DLD1 (cell line): ENCODE measurements at regions not wholly inside any gene's neighbourhood (a gene's known extent, or its start where the extent isn't known, plus 50 kb on each side); places are given as distances from the start of the nearest gene placed in this dataset.
"Not testable (repeated sequence)": the region's sequence is repeated elsewhere in the genome, so short reads cannot be mapped to it uniquely, and the experiment has no call there.

Experiments used
- in situ Hi-C: cut with HindIII; loops from 2 replicates; pipeline ENCODE4 v1.10.0; 2017; ENCODE audit warnings: low sequenced_read_pairs

DNA sequence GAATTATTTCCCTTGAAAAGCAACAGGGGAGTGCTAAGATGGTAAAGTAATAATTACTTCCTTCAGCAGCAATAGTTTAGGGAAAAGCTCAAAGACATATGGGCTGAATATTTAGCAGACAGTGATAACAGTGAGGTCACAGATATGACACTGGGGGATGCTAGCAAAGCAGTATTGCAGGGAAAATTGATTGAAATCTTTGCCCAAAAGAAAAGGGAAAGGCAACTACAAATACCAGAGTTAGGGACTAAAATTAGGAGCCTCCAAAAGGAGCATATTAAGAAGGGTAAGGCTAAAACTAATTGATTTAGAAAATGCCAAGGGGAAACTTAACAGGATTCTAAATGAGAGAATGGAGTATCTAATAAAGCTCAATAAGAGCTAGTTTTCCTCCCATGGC, 1191.3 kb upstream of the TENM3 start:
- in situ Hi-C loops, result no loop called here

DNA sequence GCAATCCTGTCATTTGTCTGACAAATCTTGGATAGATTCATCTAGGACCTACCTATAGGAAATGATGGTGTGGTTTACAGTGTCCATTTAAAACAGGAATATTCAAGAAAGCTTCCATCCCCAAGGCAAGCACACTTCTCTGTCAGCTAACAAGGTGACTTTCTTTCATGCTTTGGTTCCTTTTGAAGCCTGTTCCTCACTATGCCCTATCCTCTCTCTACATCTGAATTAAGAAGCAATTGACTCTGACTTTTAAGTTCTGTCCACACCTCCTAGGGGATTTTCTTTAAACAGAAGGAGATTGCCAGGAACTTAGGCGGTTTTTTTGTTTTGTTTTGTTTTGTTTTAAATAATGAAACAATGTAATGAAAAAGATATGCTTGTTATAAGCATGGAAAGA, 1181.4 kb upstream of the TENM3 start:
- in situ Hi-C loops, result no loop called here

- in situ Hi-C loops, result no loop called here
Observed at GRCh38 chr4:181063212-181063611, 1180.0 kb upstream of the TENM3 start.

GRCh38 chr4:181077341-181077740, 1165.9 kb upstream of the TENM3 start:
- in situ Hi-C loops, result no loop called here

GRCh38 chr4:181078196-181078595, 1165.0 kb upstream of the TENM3 start:
- in situ Hi-C loops, result no loop called here

DNA sequence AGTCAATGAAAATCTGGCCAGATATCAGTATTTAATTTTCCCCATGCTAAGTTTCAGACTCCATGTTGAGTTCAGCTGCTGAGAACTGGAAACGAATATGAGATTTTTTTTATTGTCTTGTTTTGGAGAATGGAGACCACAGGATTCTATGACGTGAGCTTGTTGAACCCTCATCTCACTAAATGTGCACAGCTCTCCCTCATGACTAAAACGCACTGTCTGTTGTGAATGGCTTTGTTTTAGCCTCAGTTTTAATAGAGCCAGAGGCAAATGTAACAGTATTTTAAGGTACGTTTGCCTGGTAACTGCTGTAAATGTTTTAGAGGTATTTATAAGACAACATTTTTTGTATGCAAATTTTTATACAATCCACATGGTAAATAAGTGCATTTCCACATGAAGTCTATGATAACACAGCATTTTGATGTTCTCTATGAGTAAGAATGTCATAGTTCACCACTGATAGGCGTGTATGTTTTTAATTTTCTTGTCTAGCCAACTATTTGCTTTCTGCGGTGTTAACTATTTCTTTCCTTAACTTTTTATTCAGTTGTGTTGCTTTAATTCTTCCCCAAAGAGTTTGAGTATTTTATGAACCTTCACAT, 1159.3 kb upstream of the TENM3 start:
- in situ Hi-C loops, result no loop called here

DNA sequence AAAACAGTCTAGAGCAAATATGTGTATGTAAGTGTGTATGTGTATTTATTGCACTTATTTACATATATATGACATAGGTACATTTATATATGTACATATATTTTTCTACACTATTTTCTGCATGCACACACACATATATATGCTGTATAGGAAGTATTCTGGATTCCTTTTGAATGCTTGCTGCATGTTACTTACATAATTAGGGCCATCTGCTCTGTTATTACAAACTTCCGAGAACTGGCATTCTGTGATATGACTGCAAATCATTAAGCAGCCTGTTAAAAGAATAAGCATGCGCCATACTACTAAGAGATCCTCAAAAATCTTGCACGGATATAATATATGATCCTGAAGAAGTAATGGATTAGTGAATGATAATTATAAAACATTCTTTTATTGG, 1157.6 kb upstream of the TENM3 start:
- in situ Hi-C loops, result no loop called here

DNA sequence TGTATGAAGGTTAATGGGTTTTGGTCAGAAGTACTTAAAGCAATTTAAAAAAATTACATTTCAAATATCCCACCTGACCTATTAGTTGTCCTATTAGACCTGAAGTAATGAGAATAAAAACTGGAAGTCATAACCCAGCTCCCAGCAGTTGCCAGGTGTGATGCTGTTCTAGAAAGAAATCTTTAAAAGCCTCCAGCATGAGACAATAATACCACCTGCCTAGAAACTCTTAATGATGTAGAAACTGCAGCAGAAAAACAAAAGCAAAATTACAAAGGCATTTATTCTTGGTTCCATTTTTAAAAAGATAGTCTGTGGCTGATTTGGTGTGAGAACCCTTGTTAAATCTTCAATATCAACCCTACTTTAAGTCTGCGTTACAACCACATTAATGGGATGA, 1137.7 kb upstream of the TENM3 start:
- in situ Hi-C loops, result no loop called here

- in situ Hi-C loops, result no loop called here
Observed at GRCh38 chr4:181106398-181106797, 1136.8 kb upstream of the TENM3 start.

- in situ Hi-C loops, result no loop called here
Observed at GRCh38 chr4:181108237-181108636, 1135.0 kb upstream of the TENM3 start.

DNA sequence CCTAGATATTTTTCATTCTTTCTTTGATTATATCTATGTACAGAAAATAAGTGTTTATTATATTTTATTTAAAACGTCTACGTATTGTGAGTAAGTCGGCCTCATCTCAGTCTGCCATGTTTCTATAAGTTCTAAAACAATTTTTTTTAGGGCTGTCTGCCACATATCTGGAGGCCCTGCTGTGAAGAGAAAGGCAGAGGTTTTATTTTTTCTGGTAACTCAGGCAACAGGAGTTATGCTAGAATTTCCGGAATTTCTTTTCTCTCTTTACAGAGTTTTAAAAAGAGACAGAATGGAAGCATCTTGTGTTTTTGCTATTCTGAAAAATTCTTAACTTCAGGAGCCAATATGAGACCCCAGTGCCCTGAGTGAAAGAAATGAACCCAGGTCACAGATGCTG, 1124.0 kb upstream of the TENM3 start:
- in situ Hi-C loops, result no loop called here

GRCh38 chr4:181121733-181122132, 1121.5 kb upstream of the TENM3 start:
- in situ Hi-C loops, result no loop called here

GRCh38 chr4:181127171-181127570, 1116.0 kb upstream of the TENM3 start:
- in situ Hi-C loops, result no loop called here

GRCh38 chr4:181130317-181130716, 1112.9 kb upstream of the TENM3 start:
- in situ Hi-C loops, result not testable (repeated sequence)

DNA sequence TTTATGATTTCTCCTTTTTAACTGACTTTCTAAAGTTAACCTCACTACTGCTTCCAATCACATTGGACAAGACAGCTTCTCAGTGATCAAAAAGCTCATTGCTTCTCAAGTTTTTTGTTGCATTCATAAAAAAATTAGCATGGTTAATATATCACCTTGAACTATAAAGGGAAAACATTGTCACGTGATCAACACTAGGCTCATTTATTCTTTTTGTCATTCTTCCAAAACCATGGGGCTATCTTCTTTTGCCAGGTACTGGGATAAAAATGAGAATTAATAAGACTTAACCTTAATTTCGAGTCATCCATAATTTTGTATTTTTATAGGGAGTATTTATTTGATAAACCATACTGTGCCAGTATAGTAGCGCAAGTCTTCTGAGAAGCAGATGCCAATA, 1105.9 kb upstream of the TENM3 start:
- in situ Hi-C loops, result no loop called here

DNA sequence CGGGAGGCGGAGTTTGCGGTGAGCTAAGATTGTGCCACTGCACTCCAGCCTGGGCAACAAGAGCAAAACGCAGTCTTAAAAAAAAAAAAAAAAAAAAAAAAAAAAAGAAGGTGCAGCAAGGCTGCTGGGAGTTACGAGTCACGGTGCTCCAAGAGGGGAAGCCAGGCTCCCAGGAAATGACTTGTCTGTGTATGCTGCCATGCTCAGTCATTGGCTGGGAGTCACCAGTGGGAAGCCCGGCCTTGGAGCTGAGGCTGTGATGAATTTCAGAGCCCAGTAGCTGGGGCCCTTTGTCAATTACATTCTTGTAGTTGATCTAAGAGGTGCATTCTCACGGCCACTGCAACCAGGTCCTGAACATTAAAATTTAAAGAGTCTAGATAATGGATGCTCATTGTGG, 1105.1 kb upstream of the TENM3 start:
- in situ Hi-C loops, result no loop called here

DNA sequence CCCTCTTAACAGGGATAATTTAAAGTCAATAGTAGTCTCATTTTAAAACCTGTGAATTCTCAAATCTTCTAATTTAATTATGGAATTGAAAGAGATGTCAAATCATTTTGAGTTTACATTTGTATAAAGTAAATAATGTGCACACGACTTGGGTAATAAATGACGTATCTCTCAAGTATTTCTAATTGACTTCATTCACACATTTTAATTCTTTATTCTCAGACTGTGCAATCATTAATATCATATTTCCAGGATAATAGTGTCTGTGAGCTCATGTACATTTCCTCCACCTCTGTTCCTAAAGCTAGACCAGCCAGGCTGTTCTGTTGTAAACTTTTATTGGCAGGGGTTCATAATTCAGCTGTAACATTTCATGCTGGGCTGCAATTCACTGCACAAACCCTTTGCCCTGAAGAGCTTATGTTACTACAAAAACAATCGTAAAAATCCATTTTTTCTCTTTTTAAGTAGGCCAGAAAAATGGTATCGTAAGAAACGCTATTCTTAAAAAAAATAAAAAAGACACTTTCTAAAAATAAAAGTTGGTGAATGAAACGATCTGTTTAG, 1103.1 kb upstream of the TENM3 start:
- in situ Hi-C loops, result no loop called here

DNA sequence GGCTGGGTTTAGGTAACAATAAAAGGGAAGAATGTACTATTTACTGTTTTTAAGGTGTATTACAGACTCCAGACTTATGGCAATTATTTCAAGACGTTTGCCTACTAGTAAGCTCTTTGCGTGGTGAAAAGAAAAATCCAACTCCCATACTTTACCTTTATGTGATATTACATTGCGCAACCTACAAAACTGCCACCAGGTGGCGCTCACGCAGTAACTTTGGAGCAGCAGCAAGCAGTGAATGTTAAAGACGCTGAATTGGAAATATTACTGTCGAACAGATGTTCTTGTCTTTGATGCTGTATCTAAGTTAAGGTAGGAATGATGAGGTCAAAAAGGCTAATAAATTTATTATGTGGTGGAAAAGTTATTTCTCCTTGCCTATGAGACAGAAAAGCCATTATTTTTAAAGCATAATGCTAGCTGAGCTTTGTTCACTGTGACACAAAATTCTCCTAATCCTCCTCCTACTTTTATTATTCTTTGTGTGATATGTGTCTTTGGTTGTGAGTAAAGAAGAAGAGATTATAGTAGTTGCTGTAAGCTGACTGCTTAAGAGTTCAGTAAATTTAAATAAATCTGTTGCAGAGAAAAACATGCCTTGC, 1099.8 kb upstream of the TENM3 start:
- in situ Hi-C loops, result no loop called here

DNA sequence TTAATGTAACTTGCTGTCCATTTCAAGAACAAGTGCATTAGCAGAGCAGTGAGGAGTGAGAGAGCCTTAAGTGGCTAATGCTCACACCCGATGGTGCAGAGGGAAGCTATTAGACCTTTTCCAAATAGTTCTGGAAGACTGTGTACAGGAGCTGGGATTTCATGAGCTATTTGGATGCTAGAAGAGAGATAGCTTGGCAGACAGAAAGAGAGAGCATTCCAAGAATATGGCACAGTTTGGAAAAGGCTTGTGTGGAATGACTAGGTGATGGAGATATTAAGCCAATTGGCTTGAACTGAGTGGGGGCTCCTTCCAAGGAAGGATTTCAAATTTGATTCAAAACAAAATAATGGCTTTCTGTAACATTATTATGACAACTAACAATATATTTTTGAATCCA, 1097.2 kb upstream of the TENM3 start:
- in situ Hi-C loops, result no loop called here

DNA sequence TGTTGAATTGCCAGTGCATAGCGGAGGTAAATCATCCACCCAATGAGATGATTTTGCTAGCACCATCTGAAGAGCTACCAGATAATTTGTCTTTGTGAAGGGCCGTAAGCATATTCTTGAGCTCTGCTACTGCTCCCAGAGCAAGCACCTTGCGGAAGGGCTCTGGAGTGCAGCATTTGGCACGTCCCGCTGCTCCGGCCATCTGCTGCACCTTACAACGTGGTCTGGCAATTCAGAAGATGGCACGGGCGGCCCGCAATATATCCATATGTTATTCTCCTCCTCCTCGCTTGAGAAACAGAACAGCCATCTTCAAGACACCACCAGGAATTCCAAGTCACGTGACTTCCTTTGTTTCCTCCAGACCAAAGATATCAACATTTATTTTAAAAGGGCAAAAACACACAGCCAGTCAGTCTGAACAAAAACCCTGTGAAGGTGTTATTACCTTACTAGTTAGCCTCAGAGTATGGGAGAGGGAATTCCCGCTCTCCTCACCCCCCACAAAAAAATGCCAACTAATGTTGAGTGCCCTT, 1095.7 kb upstream of the TENM3 start:
- in situ Hi-C loops, result no loop called here

DNA sequence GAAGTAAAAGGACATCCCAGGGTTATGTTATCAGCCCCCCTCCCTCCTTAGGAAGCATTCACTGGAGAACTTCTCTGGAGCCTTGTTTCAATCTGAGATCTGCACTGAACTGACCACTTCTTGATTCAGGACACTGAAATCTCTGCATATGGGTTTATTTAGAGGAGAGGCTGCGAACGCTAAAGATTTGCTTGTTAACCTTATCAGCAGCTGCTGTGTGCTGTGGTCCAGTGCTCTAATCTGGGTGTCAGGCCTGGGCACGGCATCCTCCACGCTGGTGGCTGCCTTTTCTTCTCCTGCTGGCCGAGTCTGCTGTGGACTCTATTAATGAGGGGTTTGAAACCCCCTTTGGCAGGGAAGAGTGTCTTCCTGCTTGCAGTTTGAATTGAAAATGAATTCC, 1094.7 kb upstream of the TENM3 start:
- in situ Hi-C loops, result no loop called here

- in situ Hi-C loops, result no loop called here
Observed at GRCh38 chr4:181150191-181150590, 1093.0 kb upstream of the TENM3 start.

GRCh38 chr4:181151856-181152255, 1091.3 kb upstream of the TENM3 start:
- in situ Hi-C loops, result no loop called here
